HL-60 (cell line): ENCODE measurements at regions not wholly inside any gene's neighbourhood (a gene's known extent, or its start where the extent isn't known, plus 50 kb on each side); places are given as distances from the start of the nearest gene placed in this dataset.

Source experiments
- DNase-seq, 2 experiments: peaks; one replicate each; pipeline ENCODE4 v3.0.0-alpha.2; 2010 to 2020; ENCODE audit warnings: low read depth in 1 of 2, low spot score in 1 of 2
- H3K27ac ChIP-seq: fragments of 250-450 bp; sonication (Bioruptor Pico); replicated peaks from 2 replicates; pipeline ENCODE4 v1.5.1; 2020; ENCODE audit warnings: mild to moderate bottlenecking, moderate library complexity
- H3K27me3 ChIP-seq: fragments of 250-450 bp; sonication (Bioruptor Pico); 2 replicates; pipeline ENCODE4 v1.5.1; 2021; ENCODE audit warnings: mild to moderate bottlenecking, moderate library complexity; ENCODE audit not compliant: insufficient read depth, poor library complexity, severe bottlenecking
- H3K4me3 ChIP-seq: replicated peaks from 2 replicates; pipeline ENCODE4 v1.5.1; 2011; ENCODE audit warnings: mild to moderate bottlenecking, control low read depth, low read length; ENCODE audit not compliant: insufficient read depth
- CTCF ChIP-seq: IDR thresholded peaks from one replicate; pipeline ENCODE4 v1.5.1; 2011; ENCODE audit warnings: low read length, control low read depth, inconsistent platforms; ENCODE audit not compliant: insufficient read depth
- GABPA ChIP-seq: IDR thresholded peaks from 2 replicates; pipeline ENCODE4 v1.6.1; 2012; ENCODE audit warnings: low read depth
- POLR2AphosphoS5 ChIP-seq: IDR thresholded peaks from 2 replicates; pipeline ENCODE4 v1.6.1; 2012; ENCODE audit warnings: low read depth
- SPI1 ChIP-seq: IDR thresholded peaks from 2 replicates; pipeline ENCODE4 v1.6.1; 2012; ENCODE audit warnings: low read depth, mild to moderate bottlenecking, borderline replicate concordance
- TF ChIP-seq, protein P1 (sequence below): IDR thresholded peaks from 2 replicates; pipeline ENCODE4 v1.6.1; 2012; ENCODE audit warnings: low read depth; ENCODE audit not compliant: insufficient replicate concordance

DNA sequence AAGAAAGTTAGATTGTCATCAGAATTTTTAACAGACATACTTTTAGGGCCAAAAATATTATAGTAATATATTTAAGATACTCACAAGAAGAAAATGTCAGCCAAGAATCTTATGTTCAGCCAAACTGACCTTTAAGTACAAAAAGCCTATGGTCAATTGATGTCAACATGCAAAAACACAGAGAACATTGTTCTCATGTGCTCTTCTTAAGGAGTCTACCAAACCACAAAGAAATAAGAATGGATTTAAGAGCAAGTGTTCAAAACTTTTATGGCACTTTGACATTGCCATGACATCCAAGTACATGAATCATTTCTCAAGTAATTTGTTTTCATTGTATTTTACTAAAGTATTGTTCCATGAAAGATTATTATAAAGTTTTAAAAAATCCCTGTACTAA lies 180.4 kb downstream of the TMEM26 start:
- no peak overlapping the region for H3K4me3 ChIP-seq
- no peak for TF ChIP-seq CTCF
- TF ChIP-seq, protein P1, sequence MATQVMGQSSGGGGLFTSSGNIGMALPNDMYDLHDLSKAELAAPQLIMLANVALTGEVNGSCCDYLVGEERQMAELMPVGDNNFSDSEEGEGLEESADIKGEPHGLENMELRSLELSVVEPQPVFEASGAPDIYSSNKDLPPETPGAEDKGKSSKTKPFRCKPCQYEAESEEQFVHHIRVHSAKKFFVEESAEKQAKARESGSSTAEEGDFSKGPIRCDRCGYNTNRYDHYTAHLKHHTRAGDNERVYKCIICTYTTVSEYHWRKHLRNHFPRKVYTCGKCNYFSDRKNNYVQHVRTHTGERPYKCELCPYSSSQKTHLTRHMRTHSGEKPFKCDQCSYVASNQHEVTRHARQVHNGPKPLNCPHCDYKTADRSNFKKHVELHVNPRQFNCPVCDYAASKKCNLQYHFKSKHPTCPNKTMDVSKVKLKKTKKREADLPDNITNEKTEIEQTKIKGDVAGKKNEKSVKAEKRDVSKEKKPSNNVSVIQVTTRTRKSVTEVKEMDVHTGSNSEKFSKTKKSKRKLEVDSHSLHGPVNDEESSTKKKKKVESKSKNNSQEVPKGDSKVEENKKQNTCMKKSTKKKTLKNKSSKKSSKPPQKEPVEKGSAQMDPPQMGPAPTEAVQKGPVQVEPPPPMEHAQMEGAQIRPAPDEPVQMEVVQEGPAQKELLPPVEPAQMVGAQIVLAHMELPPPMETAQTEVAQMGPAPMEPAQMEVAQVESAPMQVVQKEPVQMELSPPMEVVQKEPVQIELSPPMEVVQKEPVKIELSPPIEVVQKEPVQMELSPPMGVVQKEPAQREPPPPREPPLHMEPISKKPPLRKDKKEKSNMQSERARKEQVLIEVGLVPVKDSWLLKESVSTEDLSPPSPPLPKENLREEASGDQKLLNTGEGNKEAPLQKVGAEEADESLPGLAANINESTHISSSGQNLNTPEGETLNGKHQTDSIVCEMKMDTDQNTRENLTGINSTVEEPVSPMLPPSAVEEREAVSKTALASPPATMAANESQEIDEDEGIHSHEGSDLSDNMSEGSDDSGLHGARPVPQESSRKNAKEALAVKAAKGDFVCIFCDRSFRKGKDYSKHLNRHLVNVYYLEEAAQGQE, result no peak
- no peak for TF ChIP-seq POLR2AphosphoS5
- no peak for TF ChIP-seq GABPA
- TF ChIP-seq SPI1, result no peak
- no peaks in the 10 kb centered on the region for H3K27me3 ChIP-seq
- DNase-seq, result no peak
- H3K27ac ChIP-seq, result no peak overlapping the region

- TF ChIP-seq GABPA (no peak), POLR2AphosphoS5 (no peak), CTCF (no peak), SPI1 (no peak)
- TF ChIP-seq, protein P1, result no peak
- Histone ChIP-seq H3K27me3 (no peaks in the 10 kb centered on the region), H3K4me3 (no peak overlapping the region), H3K27ac (no peak overlapping the region)
- no peak for DNase-seq
Measured at GRCh38 chr10:61271127-61271780, 181.9 kb downstream of the TMEM26 start.

DNA sequence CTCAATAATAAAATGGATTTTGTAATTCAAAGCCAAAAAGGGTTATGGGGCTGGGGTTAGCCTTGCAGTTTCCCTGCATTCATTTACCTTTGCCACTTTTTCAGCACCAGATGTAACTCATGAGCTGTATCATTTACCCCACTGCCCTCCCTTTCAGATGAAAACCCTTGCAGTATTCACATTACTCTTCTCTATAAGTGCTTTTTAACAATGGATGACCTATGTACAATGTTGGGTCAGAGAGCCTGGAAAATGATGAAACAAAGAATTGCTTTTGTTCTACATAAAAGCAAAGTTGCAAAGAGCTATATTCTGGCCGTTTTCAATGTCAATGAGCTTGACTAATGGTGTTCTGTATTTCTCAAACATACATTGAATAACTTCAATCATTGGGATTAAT lies 189.7 kb downstream of the TMEM26 start:
- TF ChIP-seq GABPA, result no peak
- no peak for TF ChIP-seq CTCF
- TF ChIP-seq, protein P1, result no peak
- TF ChIP-seq POLR2AphosphoS5, result no peak
- TF ChIP-seq SPI1, result no peak
- no peak overlapping the region for H3K27ac ChIP-seq
- H3K4me3 ChIP-seq, result no peak overlapping the region
- no peak for DNase-seq
- no peaks in the 10 kb centered on the region for H3K27me3 ChIP-seq
